ENCODE measurements at regions not wholly inside any gene's neighbourhood (a gene's known extent, or its start where the extent isn't known, plus 50 kb on each side); places are given as distances from the start of the nearest gene placed in this dataset.

- TF ChIP-seq CTCF (IDR thresholded peaks at IDR 0.05; ENCODE audit: insufficient read depth, low read length, poor library complexity, severe bottlenecking) (no peak), EZH2phosphoT487 (conservative IDR thresholded peaks at IDR 0.05; ENCODE audit: low read length) (no peak)
Observed at GRCh38 chr13:90535421-90535820, 812.1 kb upstream of the MIR17HG start.
